HL-60 (cell line): ENCODE measurements at regions not wholly inside any gene's neighbourhood (a gene's known extent, or its start where the extent isn't known, plus 50 kb on each side); places are given as distances from the start of the nearest gene placed in this dataset.

Experiments
- DNase-seq, 2 experiments: peaks; one replicate each; pipeline ENCODE4 v3.0.0-alpha.2; 2010 to 2020; ENCODE audit warnings: low read depth in 1 of 2, low spot score in 1 of 2
- H3K27ac ChIP-seq: fragments of 250-450 bp; sonication (Bioruptor Pico); replicated peaks from 2 replicates; pipeline ENCODE4 v1.5.1; 2020; ENCODE audit warnings: mild to moderate bottlenecking, moderate library complexity
- H3K27me3 ChIP-seq: fragments of 250-450 bp; sonication (Bioruptor Pico); 2 replicates; pipeline ENCODE4 v1.5.1; 2021; ENCODE audit warnings: mild to moderate bottlenecking, moderate library complexity; ENCODE audit not compliant: insufficient read depth, poor library complexity, severe bottlenecking
- H3K4me3 ChIP-seq: replicated peaks from 2 replicates; pipeline ENCODE4 v1.5.1; 2011; ENCODE audit warnings: mild to moderate bottlenecking, control low read depth, low read length; ENCODE audit not compliant: insufficient read depth
- GABPA ChIP-seq: IDR thresholded peaks from 2 replicates; pipeline ENCODE4 v1.6.1; 2012; ENCODE audit warnings: low read depth
- POLR2AphosphoS5 ChIP-seq: IDR thresholded peaks from 2 replicates; pipeline ENCODE4 v1.6.1; 2012; ENCODE audit warnings: low read depth
- SPI1 ChIP-seq: IDR thresholded peaks from 2 replicates; pipeline ENCODE4 v1.6.1; 2012; ENCODE audit warnings: low read depth, mild to moderate bottlenecking, borderline replicate concordance
- TF ChIP-seq, protein P1 (sequence below): IDR thresholded peaks from one replicate; pipeline ENCODE4 v1.5.1; 2011; ENCODE audit warnings: low read length, control low read depth, inconsistent platforms; ENCODE audit not compliant: insufficient read depth
- TF ChIP-seq, protein P2 (sequence below): IDR thresholded peaks from 2 replicates; pipeline ENCODE4 v1.6.1; 2012; ENCODE audit warnings: low read depth; ENCODE audit not compliant: insufficient replicate concordance

DNA sequence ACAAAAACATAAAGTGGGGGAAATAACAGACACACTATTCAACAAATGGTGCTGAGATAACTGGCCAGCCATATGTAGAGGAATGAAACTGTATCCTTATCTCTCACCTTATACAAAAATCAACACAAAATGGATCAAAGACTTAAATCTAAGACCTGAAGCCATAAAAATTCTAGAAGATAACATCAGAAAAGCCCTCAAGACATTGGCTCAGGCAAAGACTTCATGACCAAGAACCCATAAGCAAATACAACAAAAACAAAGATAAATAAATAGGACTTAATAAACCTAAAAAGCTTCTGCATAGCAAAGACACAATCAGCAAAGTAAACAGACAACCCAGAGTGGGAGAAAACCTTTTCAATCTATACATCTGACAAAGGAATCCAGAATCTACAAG lies 278.9 kb downstream of the PIK3C3 start:
- TF ChIP-seq GABPA (no peak), POLR2AphosphoS5 (no peak), SPI1 (no peak)
- TF ChIP-seq, protein P1, sequence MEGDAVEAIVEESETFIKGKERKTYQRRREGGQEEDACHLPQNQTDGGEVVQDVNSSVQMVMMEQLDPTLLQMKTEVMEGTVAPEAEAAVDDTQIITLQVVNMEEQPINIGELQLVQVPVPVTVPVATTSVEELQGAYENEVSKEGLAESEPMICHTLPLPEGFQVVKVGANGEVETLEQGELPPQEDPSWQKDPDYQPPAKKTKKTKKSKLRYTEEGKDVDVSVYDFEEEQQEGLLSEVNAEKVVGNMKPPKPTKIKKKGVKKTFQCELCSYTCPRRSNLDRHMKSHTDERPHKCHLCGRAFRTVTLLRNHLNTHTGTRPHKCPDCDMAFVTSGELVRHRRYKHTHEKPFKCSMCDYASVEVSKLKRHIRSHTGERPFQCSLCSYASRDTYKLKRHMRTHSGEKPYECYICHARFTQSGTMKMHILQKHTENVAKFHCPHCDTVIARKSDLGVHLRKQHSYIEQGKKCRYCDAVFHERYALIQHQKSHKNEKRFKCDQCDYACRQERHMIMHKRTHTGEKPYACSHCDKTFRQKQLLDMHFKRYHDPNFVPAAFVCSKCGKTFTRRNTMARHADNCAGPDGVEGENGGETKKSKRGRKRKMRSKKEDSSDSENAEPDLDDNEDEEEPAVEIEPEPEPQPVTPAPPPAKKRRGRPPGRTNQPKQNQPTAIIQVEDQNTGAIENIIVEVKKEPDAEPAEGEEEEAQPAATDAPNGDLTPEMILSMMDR: no peak
- TF ChIP-seq, protein P2, sequence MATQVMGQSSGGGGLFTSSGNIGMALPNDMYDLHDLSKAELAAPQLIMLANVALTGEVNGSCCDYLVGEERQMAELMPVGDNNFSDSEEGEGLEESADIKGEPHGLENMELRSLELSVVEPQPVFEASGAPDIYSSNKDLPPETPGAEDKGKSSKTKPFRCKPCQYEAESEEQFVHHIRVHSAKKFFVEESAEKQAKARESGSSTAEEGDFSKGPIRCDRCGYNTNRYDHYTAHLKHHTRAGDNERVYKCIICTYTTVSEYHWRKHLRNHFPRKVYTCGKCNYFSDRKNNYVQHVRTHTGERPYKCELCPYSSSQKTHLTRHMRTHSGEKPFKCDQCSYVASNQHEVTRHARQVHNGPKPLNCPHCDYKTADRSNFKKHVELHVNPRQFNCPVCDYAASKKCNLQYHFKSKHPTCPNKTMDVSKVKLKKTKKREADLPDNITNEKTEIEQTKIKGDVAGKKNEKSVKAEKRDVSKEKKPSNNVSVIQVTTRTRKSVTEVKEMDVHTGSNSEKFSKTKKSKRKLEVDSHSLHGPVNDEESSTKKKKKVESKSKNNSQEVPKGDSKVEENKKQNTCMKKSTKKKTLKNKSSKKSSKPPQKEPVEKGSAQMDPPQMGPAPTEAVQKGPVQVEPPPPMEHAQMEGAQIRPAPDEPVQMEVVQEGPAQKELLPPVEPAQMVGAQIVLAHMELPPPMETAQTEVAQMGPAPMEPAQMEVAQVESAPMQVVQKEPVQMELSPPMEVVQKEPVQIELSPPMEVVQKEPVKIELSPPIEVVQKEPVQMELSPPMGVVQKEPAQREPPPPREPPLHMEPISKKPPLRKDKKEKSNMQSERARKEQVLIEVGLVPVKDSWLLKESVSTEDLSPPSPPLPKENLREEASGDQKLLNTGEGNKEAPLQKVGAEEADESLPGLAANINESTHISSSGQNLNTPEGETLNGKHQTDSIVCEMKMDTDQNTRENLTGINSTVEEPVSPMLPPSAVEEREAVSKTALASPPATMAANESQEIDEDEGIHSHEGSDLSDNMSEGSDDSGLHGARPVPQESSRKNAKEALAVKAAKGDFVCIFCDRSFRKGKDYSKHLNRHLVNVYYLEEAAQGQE: no peak
- H3K27me3 ChIP-seq: no peaks in the 10 kb centered on the region
- no peak overlapping the region for H3K4me3 ChIP-seq
- no peak for DNase-seq
- no peak overlapping the region for H3K27ac ChIP-seq

DNA sequence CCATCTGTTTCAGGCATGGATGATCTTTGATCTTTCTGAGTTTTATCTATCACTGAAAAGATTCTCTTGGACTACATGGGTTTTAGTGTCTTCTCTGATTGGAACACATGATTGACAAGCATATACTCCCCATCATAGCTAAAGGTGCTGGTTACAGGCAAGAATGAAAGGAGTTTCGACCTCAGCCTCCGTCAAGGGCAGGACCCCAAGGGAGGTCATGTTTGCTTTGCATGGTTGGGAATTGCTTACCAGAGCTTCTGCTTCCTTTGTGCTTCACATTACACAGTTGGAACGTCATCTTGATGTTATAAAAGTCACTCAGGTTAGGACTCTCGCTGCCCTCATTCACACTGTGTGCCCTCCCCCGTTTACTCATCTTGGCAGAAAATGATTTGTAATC lies 287.7 kb downstream of the PIK3C3 start:
- no peak for DNase-seq
- Histone ChIP-seq H3K27ac (no peak overlapping the region), H3K27me3 (peaks cover 2% of the 10 kb centered on the region), H3K4me3 (no peak overlapping the region)
- TF ChIP-seq, protein P2: no peak
- TF ChIP-seq SPI1: no peak
- TF ChIP-seq, protein P1: no peak
- TF ChIP-seq GABPA: no peak
- TF ChIP-seq POLR2AphosphoS5: no peak

DNA sequence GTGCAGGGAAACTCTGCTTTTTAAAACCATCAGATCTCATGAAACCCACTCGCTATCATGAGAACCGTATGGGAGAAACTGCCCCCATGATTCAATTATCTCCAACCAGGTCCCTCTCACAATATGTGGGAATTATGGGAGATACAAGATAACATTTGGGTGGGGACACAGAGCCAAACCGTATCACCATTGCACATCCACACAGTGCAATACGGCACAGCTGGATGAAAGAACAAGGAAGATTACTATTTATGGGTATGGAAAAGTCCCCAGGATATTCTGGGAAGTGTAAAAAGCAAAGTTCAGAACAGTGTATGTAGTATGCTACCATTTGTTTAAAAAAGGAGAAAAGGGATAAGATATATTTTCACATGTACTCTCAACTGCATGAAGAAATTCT lies 290.1 kb downstream of the PIK3C3 start:
- H3K27ac ChIP-seq: no peak overlapping the region
- peaks cover 2% of the 10 kb centered on the region for H3K27me3 ChIP-seq
- DNase-seq: no peak
- no peak overlapping the region for H3K4me3 ChIP-seq
- TF ChIP-seq GABPA: no peak
- TF ChIP-seq SPI1: no peak
- no peak for TF ChIP-seq POLR2AphosphoS5
- TF ChIP-seq, protein P1: no peak
- TF ChIP-seq, protein P2: no peak
